ENCODE measurements at regions not wholly inside any gene's neighbourhood (a gene's known extent, or its start where the extent isn't known, plus 50 kb on each side); places are given as distances from the start of the nearest gene placed in this dataset.

GRCh38 chr4:60822986-60823385, 377.1 kb upstream of the ADGRL3 start:
- no peak overlapping the region for H3K4me3 ChIP-seq
- no peaks in the 10 kb centered on the region for H3K27me3 ChIP-seq
- no peak overlapping the region for H3K27ac ChIP-seq
- 77 to 81% (median 80%) methylated on average over 2 of the region's 2 CpGs for WGBS, 5 donors
- intact Hi-C loops (cut with DNase I; ENCODE audit: low total_unique reads): no loop called here
- no peaks in the 10 kb centered on the region for H3K36me3 ChIP-seq
- TF ChIP-seq POLR2A (IDR thresholded peaks at IDR 0.05): no peak
- TF ChIP-seq POLR2AphosphoS5 (IDR thresholded peaks at IDR 0.05): no peak
- TF ChIP-seq EP300 (IDR thresholded peaks at IDR 0.05): no peak
- TF ChIP-seq CTCF (IDR thresholded peaks at IDR 0.05): no peak
- no peaks in the 10 kb centered on the region for H3K9me3 ChIP-seq
- DNase-seq: no peak
- no peaks in the 10 kb centered on the region for H3K4me1 ChIP-seq

GRCh38 chr4:60840020-60840419, 360.1 kb upstream of the ADGRL3 start:
- TF ChIP-seq POLR2AphosphoS5 (IDR thresholded peaks at IDR 0.05): no peak
- no peak for TF ChIP-seq POLR2A (IDR thresholded peaks at IDR 0.05)
- TF ChIP-seq CTCF (IDR thresholded peaks at IDR 0.05): no peak
- no peak for TF ChIP-seq EP300 (IDR thresholded peaks at IDR 0.05)
- no peaks in the 10 kb centered on the region for H3K36me3 ChIP-seq
- no peaks in the 10 kb centered on the region for H3K27me3 ChIP-seq
- 69 to 95% (median 80%) methylated on average over 1 of the region's 1 CpG for WGBS, 5 donors
- no peak overlapping the region for H3K4me3 ChIP-seq
- no peaks in the 10 kb centered on the region for H3K9me3 ChIP-seq
- DNase-seq: no peak
- intact Hi-C loops (cut with DNase I; ENCODE audit: low total_unique reads): no loop called here
- peaks cover 0 to 16% (median 0%) of the 10 kb centered on the region in 4 donors for H3K4me1 ChIP-seq
- no peak overlapping the region for H3K27ac ChIP-seq

- intact Hi-C loops (cut with DNase I; ENCODE audit: low total_unique reads): no loop called here
- DNase-seq: no peak
- Histone ChIP-seq H3K4me3 (no peak overlapping the region), H3K9me3 (no peaks in the 10 kb centered on the region), H3K4me1 (no peaks in the 10 kb centered on the region), H3K36me3 (no peaks in the 10 kb centered on the region), H3K27ac (no peak overlapping the region), H3K27me3 (no peaks in the 10 kb centered on the region)
- TF ChIP-seq POLR2A (IDR thresholded peaks at IDR 0.05): no peak
- TF ChIP-seq POLR2AphosphoS5 (IDR thresholded peaks at IDR 0.05): no peak
- TF ChIP-seq CTCF (IDR thresholded peaks at IDR 0.05): no peak
- no peak for TF ChIP-seq EP300 (IDR thresholded peaks at IDR 0.05)
- WGBS, 5 donors: 77 to 83% (median 81%) methylated on average over 4 of the region's 4 CpGs
Observed at GRCh38 chr4:60846678-60847077, 353.4 kb upstream of the ADGRL3 start.

GRCh38 chr4:60847614-60848013, 352.5 kb upstream of the ADGRL3 start:
- Histone ChIP-seq H3K36me3 (no peaks in the 10 kb centered on the region), H3K4me1 (no peaks in the 10 kb centered on the region), H3K27me3 (no peaks in the 10 kb centered on the region), H3K9me3 (no peaks in the 10 kb centered on the region), H3K4me3 (no peak overlapping the region), H3K27ac (no peak overlapping the region)
- TF ChIP-seq POLR2A (IDR thresholded peaks at IDR 0.05) (no peak), POLR2AphosphoS5 (IDR thresholded peaks at IDR 0.05) (no peak), EP300 (IDR thresholded peaks at IDR 0.05) (no peak), CTCF (IDR thresholded peaks at IDR 0.05) (no peak)
- 29 to 52% (median 44%) methylated on average over 4 of the region's 4 CpGs for WGBS, 5 donors
- DNase-seq: no peak
- intact Hi-C loops (cut with DNase I; ENCODE audit: low total_unique reads): no loop called here
